ENCODE measurements at regions not wholly inside any gene's neighbourhood (a gene's known extent, or its start where the extent isn't known, plus 50 kb on each side); places are given as distances from the start of the nearest gene placed in this dataset.

GRCh38 chr16:79439901-79440300 is 160.6 kb downstream of the MAF start:
- no peak for DNase-seq

GRCh38 chr16:79437764-79438751 is 162.5 kb downstream of the MAF start:
- no peak for DNase-seq

- no peak for DNase-seq
Measured at GRCh38 chr16:79436885-79437284, 163.7 kb downstream of the MAF start.

- DNase-seq, result no peak
Measured at GRCh38 chr16:79434771-79435170, 165.8 kb downstream of the MAF start.

- no peak for DNase-seq
Measured at GRCh38 chr16:79434092-79434491, 166.4 kb downstream of the MAF start.

- no peak for DNase-seq
Measured at GRCh38 chr16:79431923-79432322, 168.6 kb downstream of the MAF start.

- no peak for DNase-seq
Measured at GRCh38 chr16:79430191-79430678, 170.3 kb downstream of the MAF start.

GRCh38 chr16:79429381-79430190 is 171.0 kb downstream of the MAF start:
- DNase-seq, result no peak

- DNase-seq, result no peak
Measured at GRCh38 chr16:79426663-79427062, 173.9 kb downstream of the MAF start.

GRCh38 chr16:79422064-79422463 is 178.5 kb downstream of the MAF start:
- no peak for DNase-seq

GRCh38 chr16:79421126-79421525 is 179.4 kb downstream of the MAF start:
- no peak for DNase-seq

GRCh38 chr16:79420493-79420892 is 180.0 kb downstream of the MAF start:
- DNase-seq, result no peak

GRCh38 chr16:79419148-79419547 is 181.4 kb downstream of the MAF start:
- DNase-seq, result no peak

- DNase-seq, result no peak
Measured at GRCh38 chr16:79417601-79418008, 182.9 kb downstream of the MAF start.

- DNase-seq, result no peak
Measured at GRCh38 chr16:79415983-79416640, 184.4 kb downstream of the MAF start.

- DNase-seq, result no peak
Measured at GRCh38 chr16:79412783-79413225, 187.7 kb downstream of the MAF start.

GRCh38 chr16:79411805-79412204 is 188.7 kb downstream of the MAF start:
- no peak for DNase-seq

- no peak for DNase-seq
Measured at GRCh38 chr16:79411357-79411756, 189.2 kb downstream of the MAF start.

- no peak for DNase-seq
Measured at GRCh38 chr16:79409978-79410377, 190.6 kb downstream of the MAF start.

GRCh38 chr16:79408355-79408754 is 192.2 kb downstream of the MAF start:
- no peak for DNase-seq

- no peak for DNase-seq
Measured at GRCh38 chr16:79407461-79408135, 192.9 kb downstream of the MAF start.

- no peak for DNase-seq
Measured at GRCh38 chr16:79407005-79407404, 193.5 kb downstream of the MAF start.

Measured in NCI-H2171 (cell line).